GM21447 (cell line): ENCODE measurements at regions not wholly inside any gene's neighbourhood (a gene's known extent, or its start where the extent isn't known, plus 50 kb on each side); places are given as distances from the start of the nearest gene placed in this dataset.
"Not testable (repeated sequence)": the region's sequence is repeated elsewhere in the genome, so short reads cannot be mapped to it uniquely, and the experiment has no call there.

Experiments
- ATAC-seq: cut with Tn5 transposase; IDR thresholded peaks from one replicate; pipeline ENCODE4 v1.9.1; 2021; ENCODE audit not compliant: unreplicated experiment

GRCh38 chr6:11428371-11428770 is 109.2 kb upstream of the TMEM170B start:
- ATAC-seq = peak; percentile 42

GRCh38 chr6:11427723-11428245 is 109.8 kb upstream of the TMEM170B start:
- ATAC-seq = no peak

DNA sequence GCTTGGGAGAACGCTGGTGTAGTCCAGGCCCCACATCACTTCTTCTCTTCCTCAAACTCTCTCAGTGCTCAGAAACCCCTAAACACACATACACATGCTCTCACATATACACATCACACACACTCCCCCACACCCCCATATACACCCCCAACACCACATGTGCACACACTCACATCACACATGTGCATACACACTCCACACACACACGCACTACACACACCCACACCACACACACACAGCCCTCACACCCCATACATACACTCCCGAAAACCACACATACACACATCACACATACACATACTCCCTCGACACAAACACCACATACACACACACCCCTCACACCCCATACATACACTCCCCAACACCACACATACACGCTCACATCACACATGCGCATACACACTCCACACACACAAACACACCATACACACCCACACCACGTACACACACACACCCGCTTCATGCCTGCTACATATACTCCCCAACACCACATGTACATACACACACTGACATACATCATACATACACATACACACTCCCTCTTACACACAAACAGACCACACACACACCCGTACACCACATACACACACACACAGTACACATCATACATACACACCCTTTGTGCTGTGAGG is 110.3 kb upstream of the TMEM170B start:
- ATAC-seq = no peak

DNA sequence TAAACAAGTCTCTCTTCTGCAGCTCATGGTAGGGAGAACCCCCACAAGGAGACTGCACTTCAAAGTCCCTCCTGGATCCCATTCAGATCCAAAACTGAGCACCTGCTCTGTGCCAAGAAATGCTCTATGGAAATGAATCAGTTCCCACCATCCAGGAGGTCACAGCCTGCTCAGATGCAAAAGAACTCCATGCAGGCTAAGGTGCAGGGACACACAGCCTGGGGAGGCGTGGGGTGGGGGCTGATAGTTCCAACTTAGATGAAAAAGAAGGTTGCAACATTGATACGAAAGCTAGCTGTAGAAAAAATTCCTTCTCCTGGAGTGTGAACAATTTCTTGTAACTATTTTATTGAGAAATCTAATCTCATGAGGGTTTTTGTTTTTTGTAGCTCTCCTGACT is 111.0 kb upstream of the TMEM170B start:
- no peak for ATAC-seq

DNA sequence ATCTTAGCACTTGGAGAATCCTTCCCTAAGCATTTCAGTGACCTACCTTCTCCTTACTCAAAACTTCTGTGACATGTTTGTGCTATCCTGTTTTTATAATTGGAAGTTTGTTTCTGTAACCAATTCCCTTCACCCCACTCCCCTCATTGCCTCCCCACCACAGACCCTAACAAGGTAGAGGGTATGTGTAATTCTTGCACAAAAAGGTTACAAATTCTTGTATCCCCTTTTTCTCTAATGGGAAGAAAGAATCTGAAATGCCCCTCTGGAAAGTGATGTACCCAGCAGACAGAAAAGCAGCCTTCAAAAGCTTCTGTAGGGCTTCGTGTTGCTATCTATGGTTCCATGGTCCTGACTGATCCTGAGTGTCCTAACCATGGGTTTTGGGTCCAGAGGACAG is 111.7 kb upstream of the TMEM170B start:
- ATAC-seq = no peak

GRCh38 chr6:11425431-11425871 is 112.1 kb upstream of the TMEM170B start:
- ATAC-seq = no peak

DNA sequence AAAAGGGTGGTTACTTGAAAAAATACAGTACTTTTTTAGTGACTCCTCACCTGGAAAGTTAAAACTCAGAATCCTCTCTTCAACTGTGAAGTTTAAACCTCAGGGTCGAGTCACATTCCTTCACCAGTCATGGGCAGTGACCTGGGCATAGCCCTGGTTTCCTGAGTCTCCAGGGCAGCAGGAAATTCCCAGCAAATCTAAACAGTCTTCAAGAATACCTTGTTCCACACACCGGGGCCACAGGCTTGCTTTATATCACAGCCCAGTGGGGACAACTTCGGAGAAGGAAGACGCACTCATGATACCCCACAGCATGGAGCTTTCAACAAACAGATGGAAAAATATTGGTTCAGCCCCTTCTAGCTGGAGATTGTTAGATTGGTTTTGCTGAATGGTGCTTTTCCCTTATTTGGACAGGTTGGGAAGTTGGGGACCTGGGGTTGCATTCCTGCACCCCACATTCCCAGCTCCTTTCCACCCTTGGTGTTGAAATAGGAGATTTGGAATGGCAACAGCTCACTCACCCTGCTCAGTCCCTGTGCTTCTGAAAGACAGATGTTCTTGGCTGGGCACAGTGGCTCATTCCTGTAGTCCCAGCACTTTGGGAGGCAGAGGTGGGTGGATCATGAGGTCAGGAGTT is 113.0 kb upstream of the TMEM170B start:
- ATAC-seq = no peak

GRCh38 chr6:11423667-11424066 is 113.9 kb upstream of the TMEM170B start:
- no peak for ATAC-seq

DNA sequence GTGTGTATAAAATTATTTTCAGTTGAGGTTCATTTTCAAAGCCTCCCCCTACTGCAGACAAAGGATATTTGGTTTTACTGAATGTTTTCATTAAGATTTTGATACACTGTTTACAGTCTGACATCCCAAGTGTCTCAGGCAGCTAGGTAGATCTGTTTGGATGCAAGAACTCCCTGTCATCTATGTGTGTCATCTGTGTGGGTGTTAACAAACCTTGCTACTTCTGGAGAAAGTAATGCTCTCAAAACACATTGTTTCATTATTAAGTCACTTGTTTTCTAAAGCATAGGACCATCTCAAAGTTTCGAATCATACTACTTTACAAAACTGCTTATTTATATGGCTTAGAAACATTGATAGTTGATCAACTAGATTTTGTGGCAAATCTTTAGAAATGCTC is 114.5 kb upstream of the TMEM170B start:
- ATAC-seq = no peak

DNA sequence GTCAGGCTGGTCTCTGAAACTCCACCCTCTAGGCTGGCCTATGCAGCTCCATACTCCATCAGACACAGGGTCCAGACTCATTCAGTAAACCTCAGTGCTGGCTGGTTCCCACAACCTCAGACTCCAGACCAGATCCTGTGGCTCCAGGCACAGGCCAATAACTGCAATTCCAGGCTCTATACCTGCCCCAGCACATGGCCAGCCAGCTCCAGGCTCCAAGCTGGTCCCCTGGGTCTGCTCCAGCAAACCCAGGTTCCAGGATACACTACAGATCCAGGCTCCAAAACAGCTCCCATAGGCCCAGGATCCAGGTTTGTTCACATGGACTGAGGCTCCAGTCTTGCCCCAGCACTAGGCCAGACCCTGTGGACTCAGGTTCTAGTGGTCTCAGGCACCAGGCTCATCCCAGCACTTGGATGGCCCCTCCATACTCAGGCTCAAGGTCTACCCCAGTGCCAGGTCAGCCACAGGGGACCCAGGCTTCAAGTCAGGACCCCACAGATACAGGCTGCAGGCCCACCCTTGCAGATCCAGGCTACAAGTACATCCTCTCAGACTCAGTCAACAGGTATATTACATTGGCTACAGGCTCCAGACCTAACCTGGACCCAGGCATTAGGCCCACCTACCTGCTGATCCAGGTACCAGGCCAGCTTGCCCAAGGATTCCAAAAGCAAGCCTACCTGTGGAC is 117.6 kb upstream of the TMEM170B start:
- no peak for ATAC-seq

GRCh38 chr6:11418290-11418905 is 119.2 kb upstream of the TMEM170B start:
- no peak for ATAC-seq

GRCh38 chr6:11416936-11417576 is 120.5 kb upstream of the TMEM170B start:
- ATAC-seq = no peak

DNA sequence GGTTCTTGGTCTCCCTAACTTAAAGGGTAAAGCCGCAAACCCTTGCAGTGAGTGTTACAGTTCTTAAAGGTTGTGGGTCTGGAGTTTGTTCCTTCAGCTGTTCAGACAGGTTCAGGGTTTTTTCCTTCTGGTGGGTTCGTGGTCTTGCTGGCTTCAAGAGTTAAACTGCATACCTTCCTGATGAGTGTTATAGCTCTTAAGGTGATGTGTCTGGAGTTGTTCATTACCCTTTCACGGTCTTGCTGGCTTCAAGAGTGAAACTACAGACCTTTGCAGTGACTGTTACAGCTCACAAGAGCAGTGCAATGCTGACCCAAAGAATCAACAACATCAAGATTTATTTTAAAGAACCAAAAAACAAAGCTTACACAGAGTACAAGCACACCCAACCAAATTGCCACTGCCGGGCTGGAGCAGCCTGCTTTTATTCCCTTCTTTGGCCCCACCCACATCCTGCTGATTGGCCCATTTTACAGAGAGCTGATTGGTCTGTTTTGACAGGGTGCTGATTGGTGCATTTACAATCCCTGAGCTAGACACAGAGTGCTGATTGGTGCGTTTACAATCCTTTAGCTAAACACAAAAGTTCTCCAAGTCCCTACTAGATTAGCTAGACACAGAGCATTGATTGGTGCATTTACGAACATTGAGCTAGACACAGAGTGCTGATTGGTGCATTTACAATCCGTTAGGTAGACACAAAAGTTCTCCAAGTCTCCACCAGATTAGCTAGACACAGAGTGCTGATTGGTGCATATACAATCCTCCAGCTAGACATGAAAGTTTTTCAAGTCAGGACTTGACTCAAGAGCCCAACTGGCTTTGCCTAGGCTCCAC is 121.2 kb upstream of the TMEM170B start:
- ATAC-seq = not testable (repeated sequence)

DNA sequence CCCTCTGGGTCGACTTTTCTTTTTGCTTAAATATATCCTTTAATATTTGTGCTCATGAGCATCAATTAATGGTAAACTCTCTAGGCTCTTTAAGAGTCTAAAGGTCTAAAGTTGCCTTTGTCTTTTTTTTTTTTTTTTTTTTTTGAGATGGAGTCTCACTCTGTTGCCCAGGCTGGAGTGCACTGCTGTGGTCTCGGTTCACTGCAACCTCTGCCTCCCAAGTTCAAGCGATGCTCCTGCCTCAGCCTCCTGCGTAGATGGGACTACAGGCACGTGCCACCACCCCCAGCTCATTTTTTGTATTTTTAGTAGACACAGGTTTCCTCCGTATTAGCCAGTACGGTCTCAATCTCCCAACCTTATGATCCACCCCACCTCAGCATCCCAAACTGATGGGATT is 122.0 kb upstream of the TMEM170B start:
- no peak for ATAC-seq

DNA sequence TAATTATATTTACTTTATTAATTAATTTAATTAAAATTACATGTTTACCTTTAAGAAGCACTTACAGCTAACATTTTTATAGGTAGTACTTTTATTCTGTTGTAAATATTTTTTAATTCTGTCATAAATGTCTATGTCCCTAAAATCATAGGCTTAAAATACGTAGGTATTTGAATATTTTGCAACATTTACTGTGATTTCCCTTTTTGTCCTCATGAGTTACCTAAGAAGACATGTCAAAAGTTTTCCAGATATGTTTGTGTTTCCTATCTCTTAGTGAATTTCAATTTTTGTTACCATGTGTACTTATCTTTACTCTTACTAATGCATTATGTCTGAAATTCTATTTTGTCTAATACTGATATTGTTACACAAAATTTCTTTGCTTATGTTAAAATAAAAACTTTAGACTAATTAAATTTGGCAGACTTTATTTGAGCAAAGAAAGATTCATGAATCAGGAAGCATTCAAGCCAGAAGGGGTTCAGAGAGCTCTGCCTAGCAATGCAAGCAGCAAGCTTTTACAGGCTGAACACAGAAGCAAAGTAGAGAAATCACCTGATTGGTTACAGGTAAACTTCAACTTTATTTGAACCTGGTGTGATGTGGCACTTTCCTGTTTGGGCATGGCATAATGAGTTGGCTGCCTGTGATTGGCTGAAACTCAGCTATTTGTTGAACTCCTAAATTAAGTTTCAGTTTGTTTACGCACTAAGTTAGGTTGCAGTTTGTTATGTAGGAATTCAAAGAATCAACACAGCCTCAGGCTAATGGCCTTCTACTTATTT is 123.2 kb upstream of the TMEM170B start:
- peak; percentile 45 for ATAC-seq

DNA sequence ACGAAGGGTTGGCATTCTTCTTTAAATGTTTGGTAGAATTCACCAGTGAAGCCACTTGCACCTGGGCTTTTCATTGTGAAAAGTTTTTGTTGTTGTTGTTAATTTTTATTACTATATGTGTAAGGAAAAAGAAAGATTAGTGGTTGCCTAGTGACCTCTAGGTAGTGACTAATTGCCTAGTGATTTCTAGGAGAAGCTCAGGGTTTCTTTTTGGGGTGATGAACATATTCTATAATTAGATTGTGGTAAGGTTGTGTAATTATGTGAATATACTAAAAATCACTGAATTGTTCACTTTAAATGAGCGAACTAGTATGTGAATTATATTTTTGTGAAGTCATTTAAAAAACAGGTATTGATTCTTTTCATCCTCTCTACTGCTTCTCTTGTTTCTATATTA is 123.8 kb upstream of the TMEM170B start:
- no peak for ATAC-seq

DNA sequence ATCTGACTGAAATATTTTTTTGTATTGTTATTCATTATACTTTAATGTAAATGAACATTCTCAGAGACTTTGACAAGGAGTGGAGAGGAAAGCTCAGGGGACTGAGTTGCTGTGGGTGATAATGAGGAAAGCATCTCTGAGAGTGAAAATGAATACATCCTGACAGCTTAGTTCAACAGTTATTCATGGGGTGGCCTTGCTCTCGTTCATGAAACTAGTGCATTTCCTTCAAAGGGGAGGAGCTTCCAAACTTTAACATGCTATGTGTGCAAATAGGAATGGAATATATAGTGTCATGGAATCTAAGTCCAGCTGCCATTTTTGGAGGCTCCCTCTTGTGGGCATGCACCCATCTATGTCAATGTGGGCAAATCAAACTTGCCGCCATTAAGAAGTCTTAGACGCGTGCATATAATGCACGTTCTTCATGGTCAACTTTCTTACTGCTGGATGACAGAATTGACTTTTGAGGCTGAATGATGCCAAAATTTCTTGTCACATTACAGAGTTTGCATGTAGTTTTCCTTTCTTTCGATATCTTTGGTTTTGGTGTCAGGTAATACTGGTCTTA is 124.3 kb upstream of the TMEM170B start:
- ATAC-seq = no peak

GRCh38 chr6:11412616-11413015 is 124.9 kb upstream of the TMEM170B start:
- no peak for ATAC-seq

- ATAC-seq = no peak
These were observed 125.5 kb upstream of the TMEM170B start for GRCh38 chr6:11412011-11412424.
